Stomach (tissue), 4 donors: ENCODE measurements at regions not wholly inside any gene's neighbourhood (a gene's known extent, or its start where the extent isn't known, plus 50 kb on each side); places are given as distances from the start of the nearest gene placed in this dataset.

ENCODE experiments used
- CTCF ChIP-seq, 7 experiments: fragments of 450-650 bp in 4 of 7; fragments of 200-600 bp in 3 of 7; sonication (generic) in 3 of 7; IDR thresholded peaks; one replicate each; pipeline ENCODE4 v1.5.1; 2016 to 2019; ENCODE audit warnings: antibody characterized with exemption in 7 of 7, control low read depth in 2 of 7, mild to moderate bottlenecking in 1 of 7
- EP300 ChIP-seq: sonication (generic); formaldehyde crosslinking; IDR thresholded peaks from one replicate; pipeline ENCODE4 v1.6.1; 2017; ENCODE audit warnings: antibody characterized with exemption
- POLR2A ChIP-seq, 4 donors: fragments of 450-650 bp; IDR thresholded peaks; one replicate each; pipeline ENCODE4 v1.6.1; 2016; ENCODE audit warnings: antibody characterized with exemption in 4 of 4, control low read depth in 2 of 4, mild to moderate bottlenecking in 1 of 4, moderate library complexity in 1 of 4
- POLR2AphosphoS5 ChIP-seq, 3 donors: sonication (generic); formaldehyde crosslinking; IDR thresholded peaks; one replicate each; pipeline ENCODE4 v1.6.1; 2016; ENCODE audit warnings: antibody characterized with exemption in 3 of 3

GRCh38 chr13:106246242-106246641, 289.2 kb downstream of the EFNB2 start:
- TF ChIP-seq CTCF (IDR thresholded peaks at IDR 0.05) (no peak), POLR2A (IDR thresholded peaks at IDR 0.05) (no peak), POLR2AphosphoS5 (IDR thresholded peaks at IDR 0.05) (no peak), EP300 (no peak)
